GM19467 (cell line): ENCODE measurements at regions not wholly inside any gene's neighbourhood (a gene's known extent, or its start where the extent isn't known, plus 50 kb on each side); places are given as distances from the start of the nearest gene placed in this dataset.
"Not testable (repeated sequence)": the region's sequence is repeated elsewhere in the genome, so short reads cannot be mapped to it uniquely, and the experiment has no call there.

Source experiments
- ATAC-seq: cut with Tn5 transposase; IDR thresholded peaks from one replicate; pipeline ENCODE4 v1.9.1; 2021; ENCODE audit warnings: mild to moderate bottlenecking, moderate library complexity; ENCODE audit not compliant: unreplicated experiment

DNA sequence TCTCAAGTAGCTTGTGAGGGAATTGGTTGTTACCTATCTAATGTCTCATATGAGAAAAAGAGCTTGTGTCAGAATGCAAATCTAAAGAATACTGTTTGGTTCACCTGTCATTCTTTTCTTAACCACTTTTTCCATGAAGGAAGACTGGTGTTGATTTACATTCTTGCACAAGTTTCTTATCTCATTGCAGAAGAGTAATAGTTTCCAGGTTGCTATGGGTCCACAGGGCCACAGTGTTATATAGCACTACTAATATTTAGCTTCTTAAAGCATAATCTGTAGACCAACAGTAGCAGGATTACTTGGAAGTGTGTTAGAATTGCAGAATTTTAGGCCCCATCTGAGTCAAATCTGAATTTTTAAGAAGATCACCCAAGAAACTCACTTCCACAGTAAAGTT, 697.5 kb downstream of the GBE1 start:
- ATAC-seq, result no peak

DNA sequence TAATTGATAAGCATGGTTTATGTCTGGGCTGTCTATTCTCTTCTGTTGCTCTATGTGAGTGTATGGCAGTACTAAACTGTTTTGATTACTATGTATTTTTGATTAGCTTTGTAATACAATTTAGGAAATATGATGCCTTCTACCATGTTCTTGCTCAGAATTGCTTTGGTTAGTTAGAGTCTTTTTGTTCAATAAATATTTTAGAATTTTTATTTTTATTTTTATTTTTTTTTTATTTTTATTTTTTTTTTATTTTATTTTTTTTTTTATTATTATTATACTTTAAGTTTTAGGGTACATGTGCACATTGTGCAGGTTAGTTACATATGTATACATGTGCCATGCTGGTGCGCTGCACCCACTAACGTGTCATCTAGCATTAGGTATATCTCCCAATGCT, 710.3 kb downstream of the GBE1 start:
- not testable (repeated sequence) for ATAC-seq

DNA sequence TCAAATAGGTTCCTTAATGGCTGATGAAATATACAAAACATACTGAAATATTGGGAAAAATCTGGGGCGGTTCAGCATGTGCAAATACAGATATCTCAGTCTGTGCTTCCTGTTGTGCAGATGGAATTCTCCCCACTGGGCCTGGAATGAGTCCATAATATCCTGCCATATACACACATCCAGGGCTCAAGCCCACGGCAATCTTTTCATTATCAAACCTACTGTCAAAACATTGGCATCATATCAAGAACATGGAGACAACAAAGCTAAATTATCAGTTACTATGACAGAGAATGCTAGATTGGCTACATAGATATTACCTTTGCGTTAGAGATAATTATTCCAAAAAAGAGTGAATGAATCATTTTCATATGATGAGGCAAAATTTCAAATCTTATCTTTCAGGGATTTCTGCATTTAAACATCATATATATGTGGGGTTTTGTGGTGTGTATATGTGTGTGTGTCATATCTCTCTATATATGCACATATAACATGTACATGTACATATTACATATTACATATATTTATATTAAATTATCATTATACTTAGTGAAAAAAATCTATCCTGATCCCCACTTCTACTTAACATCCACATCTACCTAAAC, 713.3 kb downstream of the GBE1 start:
- no peak for ATAC-seq

DNA sequence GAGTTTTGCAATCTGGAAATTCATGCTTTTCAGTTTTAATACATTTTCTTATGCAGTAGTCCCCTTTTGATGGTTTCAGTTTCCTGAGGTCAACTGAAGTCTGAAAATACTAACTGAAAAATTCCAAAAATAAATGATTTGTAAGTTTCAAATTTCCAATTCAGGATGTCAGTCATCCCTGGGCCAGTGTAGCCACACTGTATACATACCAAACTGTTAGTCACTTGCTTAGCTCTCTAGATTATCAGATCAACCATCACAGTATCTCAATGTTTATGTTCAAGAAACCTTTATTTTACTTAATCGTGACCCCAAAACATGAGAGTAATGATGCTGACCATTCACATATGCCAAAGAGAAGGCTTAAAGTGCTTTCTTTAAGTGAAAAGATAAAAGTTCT, 715.5 kb downstream of the GBE1 start:
- no peak for ATAC-seq

DNA sequence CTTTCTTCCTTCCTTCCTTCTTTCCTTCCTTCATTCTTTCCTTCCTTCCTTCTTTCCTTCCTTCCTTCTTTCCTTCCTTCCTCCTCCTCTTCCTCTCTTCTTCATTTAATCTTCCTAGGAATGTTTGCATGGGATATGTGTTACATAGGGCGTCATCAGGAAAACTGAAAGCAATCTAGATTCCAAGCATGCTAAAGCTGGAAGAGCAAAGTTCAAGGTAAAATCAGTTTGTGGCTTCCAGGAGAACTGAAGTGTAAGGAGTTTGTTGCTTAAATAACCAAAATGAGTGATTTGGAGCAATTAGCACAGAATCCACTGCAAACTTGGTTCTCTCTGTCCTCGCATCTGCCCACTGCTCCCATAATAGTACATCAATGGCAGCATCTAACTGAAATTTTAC, 716.2 kb downstream of the GBE1 start:
- no peak for ATAC-seq

DNA sequence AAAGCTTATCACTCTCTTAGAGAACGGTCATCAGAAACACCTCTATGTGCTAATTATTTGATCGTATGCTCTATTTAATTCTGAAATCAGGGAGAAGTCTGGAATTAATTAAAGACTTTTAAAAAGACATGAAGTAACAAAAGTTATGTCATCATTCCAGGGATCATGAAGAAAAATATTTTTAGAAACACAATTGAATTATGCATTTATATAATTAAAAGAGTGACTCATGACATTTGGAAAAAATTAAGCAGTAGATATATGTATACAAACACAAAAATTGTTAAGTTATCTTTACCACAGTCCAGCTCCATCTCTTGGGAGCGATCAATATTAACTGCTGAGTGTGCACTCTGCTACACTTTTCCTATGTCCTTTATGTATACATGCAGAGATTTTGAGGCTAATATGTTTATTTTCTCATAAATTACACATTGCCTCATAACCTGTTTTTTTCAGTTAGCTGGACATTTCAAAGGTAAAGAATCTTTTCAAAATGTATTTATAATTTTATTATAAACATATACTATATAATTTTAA, 717.7 kb downstream of the GBE1 start:
- ATAC-seq, result no peak

DNA sequence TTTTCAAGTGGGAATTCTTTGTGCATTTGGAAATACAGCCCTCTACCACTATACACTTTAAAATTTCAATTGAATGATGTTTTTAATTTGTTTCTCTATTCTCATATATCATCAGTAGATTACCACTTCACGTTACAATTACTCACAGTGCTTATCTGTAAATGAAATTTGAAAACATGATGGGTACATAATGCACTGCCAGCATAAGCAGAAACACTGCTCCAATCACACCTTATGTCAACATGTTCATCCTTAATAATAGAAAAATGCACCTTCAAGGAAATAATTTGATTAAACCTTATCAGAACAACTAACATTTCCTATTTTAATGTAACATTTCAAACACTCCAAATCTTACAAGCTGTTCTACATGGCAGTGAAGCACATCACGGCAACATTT, 718.4 kb downstream of the GBE1 start:
- ATAC-seq, result no peak

DNA sequence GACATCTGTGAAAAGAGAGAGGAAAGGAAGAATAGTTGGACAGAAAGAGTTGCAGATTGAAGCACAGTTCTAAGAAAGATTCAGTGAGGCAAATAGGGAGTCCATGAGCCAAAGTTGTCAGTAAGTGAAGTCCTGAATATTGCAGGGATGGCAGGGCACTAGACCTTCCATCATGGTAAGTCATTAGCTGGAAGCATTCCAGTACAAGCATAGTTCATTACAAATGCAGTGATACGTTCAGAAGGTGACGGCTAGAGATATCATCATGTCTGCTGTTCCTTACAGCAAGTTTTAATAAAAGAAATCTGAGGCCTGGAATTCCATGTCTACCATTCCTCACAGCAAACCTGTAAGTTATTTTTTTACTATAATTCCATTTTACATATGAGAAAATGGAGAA, 720.1 kb downstream of the GBE1 start:
- ATAC-seq, result no peak

DNA sequence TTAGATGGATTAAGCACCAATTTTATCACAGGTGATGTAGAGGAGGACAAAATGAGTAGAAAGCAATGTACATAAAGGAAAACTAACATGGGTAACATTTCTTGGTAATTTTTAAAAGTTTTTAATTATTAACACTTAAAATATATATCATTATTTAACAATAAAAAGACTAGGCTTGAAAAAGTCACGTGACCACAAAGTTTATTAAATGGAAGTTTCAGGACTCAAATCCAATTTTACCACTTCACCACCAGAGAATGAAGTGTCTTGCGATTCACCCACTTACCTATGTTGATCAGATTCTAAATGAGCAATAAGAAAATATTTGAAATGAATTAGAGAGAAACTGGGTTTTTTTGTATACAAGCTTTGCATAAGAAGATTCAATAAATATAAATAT, 721.3 kb downstream of the GBE1 start:
- no peak for ATAC-seq

DNA sequence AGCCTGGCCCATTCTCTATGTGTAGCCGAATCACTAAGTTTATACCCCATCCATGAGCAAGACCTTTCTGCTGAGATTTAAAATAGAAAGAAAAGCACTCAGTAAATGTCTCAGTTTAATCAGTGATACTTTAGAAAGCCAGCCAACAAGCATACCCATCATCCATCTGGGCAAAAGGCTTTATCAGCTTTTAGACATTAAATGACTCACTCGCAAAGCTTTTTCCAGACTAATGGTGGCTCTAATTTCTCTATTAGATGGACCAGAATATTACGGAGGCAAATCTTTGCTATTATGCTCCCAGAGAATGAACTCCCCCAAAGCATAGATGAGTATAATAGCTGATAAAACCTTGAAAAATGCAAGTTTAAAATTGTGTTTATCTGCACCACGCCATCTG, 727.8 kb downstream of the GBE1 start:
- no peak for ATAC-seq

DNA sequence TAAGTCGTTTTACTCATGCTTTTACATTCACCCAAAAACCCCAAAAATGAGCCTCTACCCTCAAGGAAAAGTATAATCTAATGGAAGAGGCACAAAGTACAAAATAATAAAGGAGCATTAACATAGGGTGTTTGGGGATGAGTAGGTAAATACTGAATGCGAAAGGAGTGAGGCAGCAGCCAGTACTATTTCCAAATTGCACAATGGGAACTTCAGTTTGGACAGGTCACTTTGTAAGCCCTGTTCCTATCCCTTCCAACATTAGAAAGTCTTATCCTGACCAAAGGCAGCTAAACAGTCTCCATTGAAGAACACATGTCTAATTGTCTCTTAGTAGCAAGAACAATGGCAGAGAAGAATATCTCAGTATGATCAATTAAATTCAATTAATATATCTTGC, 728.3 kb downstream of the GBE1 start:
- ATAC-seq, result no peak

DNA sequence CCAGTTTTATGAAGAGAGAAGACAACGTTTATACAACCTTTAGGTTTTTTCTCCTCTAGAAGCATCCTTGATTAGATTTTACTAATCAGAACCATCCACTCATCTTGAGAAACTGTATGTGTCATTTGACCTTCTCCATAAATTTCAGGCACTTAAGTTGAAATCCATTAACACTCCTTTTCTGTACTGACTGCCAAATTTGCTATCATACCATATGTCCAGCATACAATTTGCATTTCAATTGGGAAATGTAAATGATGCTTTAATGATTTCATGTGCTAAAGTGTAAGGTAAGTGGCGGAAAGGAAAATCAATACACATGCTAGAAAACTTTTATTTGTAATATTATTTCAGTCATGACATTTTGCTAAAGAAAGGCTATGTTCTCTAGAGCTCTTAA, 731.6 kb downstream of the GBE1 start:
- ATAC-seq, result no peak

DNA sequence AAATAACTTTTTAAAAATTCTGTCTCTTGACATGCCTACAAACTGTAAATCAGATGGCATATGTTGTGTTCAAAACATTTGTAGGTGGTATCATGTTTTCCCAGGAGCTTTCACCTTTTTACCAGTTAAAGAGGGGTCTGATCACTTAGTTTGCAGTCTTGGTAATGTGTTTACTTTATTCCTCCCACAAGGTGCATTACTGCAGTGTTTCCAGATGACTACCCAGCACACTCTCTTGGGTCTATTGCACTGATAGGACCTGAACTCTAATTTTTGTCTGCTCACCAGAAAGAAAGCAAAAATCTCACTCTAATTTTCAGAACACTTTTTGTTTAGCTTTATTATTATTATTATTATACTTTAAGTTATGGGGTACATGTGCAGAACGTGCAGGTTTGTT, 734.1 kb downstream of the GBE1 start:
- ATAC-seq, result no peak

DNA sequence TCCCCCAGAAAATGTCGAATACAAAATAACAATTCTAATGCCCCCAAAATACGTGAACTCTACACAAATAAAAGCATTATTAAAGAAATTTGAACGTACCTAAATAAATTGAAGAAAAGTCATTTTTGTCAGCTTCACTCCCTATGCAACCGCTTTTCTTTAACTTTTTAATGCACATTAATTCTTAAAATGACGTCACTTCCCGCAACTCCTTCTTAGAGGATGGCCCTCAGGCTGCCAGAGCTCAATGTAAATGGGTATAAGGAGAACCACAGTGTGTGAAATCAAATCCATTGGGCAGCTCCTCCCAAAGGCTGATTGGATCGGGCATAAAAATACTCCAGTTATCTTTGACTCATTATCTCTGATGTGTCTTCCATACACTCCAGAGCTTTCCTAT, 736.9 kb downstream of the GBE1 start:
- no peak for ATAC-seq

DNA sequence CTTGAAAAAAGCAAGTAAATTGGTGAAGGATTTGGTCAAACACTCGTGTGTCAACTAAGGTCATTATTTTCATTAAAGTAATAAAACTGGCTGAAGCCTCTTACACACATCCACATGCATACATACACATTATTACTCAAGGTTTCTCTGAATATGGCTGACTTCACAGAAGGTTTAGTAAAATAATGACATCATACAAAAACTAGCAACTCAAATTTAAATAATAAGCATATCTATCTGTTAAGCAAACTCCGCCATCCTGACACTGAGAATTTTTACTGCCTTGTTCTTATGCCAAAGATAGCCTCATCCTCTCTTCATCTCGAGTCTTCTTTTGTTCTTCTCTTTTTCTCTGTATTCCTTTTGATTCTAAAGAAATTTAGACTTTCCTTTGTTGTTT, 739.1 kb downstream of the GBE1 start:
- no peak for ATAC-seq

DNA sequence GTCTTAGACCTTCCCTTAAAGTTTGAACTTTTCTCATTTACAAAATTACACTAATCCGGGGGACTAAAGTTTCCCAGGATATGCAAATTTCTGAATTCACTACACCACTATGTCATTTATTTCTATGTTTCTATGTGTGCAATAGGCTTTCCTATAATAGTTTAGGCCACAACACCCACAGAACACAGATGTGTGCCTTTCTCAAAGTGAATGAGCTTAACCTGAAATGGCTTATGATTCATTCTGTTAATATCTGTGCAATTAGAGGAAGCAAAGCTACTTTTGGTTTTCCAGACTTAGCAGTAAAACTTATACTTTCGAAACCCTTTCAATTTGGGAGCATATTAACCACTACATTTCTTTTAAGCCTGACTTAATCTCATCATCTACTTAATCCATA, 748.1 kb downstream of the GBE1 start:
- ATAC-seq, result no peak

DNA sequence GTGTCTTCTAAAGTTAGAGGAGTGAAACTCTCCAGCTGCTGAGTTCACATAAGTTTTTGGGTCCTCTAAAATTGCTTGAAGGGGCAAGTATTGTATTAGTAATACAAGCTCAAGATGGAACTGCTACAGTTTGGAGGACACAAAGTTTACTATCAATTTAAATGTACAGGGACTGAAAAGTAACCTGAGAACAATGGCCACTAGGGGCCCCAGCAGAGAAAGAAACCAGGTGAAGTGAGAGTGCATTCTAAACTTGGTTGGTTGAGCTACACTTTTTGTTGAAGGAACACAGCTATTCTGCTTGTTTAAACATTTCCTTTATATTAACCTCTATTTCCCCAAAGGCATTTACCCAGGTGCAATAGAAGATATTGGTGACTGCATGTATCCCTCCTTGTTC, 755.5 kb downstream of the GBE1 start:
- no peak for ATAC-seq

DNA sequence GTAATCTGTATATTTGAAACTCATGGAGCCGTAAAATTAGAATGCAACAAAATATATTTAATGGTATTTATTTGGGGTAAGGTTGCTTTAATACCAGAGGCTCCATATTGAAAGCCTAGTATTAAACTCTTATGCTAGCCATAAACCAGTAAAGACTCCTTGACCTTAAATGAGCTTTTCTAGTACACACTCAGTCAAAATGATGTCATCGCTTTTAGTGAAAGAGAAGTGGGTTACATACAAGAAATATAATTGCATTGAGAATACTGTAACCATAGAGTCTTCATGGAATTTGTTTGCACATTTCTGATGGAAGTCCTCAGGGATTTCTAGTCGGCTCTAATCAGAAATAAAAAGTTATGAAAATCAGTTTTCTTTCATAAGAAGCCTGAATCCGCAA, 757.6 kb downstream of the GBE1 start:
- ATAC-seq, result no peak

DNA sequence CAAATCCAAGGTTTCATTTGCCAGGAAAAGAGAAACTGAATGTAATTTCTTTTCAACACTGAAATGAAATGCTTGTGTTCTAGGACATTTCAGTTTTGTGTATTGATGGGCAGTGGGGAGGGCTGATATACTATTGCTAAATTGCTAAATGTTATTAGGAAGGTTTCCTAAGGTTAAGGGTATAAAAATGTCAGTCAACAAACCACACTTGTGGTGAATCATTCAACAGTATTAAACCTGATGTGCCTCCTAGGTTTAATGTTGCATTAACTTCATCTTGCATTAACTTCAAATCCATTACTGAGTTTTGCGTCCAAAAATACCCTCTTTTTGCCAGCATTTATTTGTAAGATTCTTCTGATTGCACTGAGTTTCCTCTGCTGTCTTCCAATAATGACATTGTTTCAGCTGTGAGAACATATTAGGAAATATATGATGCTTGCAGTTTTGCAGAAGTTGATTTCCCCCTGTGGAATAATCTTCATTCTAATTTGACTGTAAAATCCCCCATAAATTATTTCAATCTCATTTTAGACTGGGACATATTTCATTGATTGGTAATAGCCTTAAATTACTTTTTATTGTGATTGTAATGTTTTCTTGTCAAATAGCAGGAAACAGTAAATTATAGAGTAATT, 758.3 kb downstream of the GBE1 start:
- ATAC-seq, result no peak

DNA sequence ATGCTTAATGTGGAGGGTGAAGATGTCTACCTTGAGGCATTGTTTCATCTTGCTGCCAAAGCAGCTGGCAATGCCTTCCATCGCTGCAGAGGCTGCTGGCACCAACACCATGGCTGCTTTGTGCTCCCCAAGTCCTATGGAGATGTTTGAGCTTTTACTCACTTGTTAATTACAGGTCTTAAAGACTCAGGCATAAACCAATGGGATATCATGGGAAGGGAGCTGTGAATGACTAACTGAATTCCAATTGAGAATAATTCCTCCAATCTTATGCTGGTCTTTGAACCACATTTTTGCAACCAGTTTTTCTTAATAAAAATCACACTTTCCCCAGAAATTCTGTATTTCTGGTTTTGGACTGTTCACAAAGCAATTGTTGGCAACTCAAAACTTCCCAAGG, 762.0 kb downstream of the GBE1 start:
- ATAC-seq, result no peak

DNA sequence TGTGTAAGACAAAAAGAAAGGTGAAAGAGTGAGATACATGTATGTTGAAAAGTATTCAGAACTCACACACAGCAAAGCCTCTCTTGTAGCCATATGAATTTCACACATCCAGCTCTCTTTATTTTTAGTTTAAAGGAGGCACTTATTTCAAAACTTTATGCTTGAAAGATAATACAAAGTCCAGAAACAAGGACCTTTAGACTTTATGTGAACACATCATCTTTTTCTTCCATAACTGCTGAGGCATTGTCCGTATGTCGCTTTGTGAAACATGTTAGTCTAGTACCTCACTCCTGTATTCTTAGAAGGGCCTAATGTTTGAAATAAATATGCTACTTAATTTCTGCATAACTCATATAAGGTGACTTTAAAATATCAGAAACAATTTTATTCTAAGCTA, 763.4 kb downstream of the GBE1 start:
- no peak for ATAC-seq

DNA sequence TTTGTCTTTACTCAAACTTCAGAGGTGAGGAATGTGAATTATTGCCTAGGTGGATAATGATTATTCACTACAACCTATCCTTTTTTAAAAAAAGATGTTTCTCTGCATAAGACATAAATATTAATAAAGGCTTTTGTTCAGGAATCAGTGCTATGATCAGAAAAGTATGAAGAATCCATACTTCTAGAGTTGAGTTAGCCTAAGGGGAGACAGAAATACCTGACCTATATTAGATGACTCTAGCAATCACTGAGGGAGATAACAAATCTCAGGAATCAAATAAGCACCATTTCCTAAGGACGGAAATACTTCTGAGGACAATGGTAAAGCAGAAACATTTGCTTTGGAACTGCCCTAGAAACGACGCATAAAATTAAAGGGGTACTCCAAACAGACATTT, 763.8 kb downstream of the GBE1 start:
- ATAC-seq, result no peak

DNA sequence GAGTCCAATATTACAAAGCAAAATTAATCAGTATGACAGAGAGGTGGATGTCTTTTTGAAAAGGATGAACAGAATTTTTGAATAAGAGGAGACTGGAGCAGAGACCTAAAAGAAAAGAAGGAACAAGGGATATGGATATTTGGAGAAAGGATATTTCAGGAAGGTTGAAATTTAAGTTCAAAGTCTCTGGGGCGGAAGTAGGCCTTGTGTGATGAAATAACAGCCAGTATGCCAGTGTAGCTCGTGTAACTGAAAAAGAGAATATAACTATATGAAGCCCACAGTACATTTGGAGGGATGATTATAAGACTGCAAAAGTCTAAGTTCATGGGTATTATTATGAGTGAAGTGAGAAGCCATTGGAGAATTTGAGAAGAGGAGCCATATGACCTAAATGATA, 766.7 kb downstream of the GBE1 start:
- no peak for ATAC-seq
